Smooth muscle cell (in vitro differentiated cells): ENCODE measurements at regions not wholly inside any gene's neighbourhood (a gene's known extent, or its start where the extent isn't known, plus 50 kb on each side); places are given as distances from the start of the nearest gene placed in this dataset.
"Not testable (repeated sequence)": the region's sequence is repeated elsewhere in the genome, so short reads cannot be mapped to it uniquely, and the experiment has no call there.

Experiments
- DNase-seq: peaks from one replicate; lab custom pipeline; 2025; ENCODE audit not compliant: unreplicated experiment; lab: John Stamatoyannopoulos, UW
- H2AFZ ChIP-seq: fragments of 200-600 bp; sonication (generic); 2 replicates; pipeline ENCODE4 v1.6.0; 2016; ENCODE audit warnings: antibody characterized with exemption, low read depth, mild to moderate bottlenecking
- H3F3A ChIP-seq: fragments of 200-600 bp; sonication (generic); 2 replicates; pipeline ENCODE4 v1.6.0; 2017; ENCODE audit warnings: antibody characterized with exemption, low read depth
- H3K27ac ChIP-seq: fragments of 200-600 bp; sonication (generic); 2 replicates; pipeline ENCODE4 v1.5.1; 2016; ENCODE audit warnings: low read depth, mild to moderate bottlenecking
- H3K27me3 ChIP-seq: fragments of 200-600 bp; sonication (generic); 2 replicates; pipeline ENCODE4 v1.6.1; 2016; ENCODE audit warnings: low read depth, mild to moderate bottlenecking
- H3K36me3 ChIP-seq: fragments of 200-600 bp; sonication (generic); 2 replicates; pipeline ENCODE4 v1.5.1; 2016; ENCODE audit warnings: low read depth
- H3K4me1 ChIP-seq: fragments of 200-600 bp; sonication (generic); 2 replicates; pipeline ENCODE4 v1.5.1; 2016; ENCODE audit warnings: low read depth
- H3K4me2 ChIP-seq: fragments of 200-600 bp; sonication (generic); 2 replicates; pipeline ENCODE4 v1.6.0; 2016; ENCODE audit warnings: mild to moderate bottlenecking
- H3K4me3 ChIP-seq: fragments of 200-600 bp; sonication (generic); 2 replicates; pipeline ENCODE4 v1.5.1; 2016; ENCODE audit warnings: mild to moderate bottlenecking
- H3K79me2 ChIP-seq: fragments of 200-600 bp; sonication (generic); 2 replicates; pipeline ENCODE4 v1.6.0; 2016; ENCODE audit warnings: low read depth, mild to moderate bottlenecking
- H3K9ac ChIP-seq: fragments of 200-600 bp; sonication (generic); 2 replicates; pipeline ENCODE4 v1.6.0; 2016; ENCODE audit warnings: low read depth
- H3K9me3 ChIP-seq: fragments of 200-600 bp; sonication (generic); replicated peaks from 2 replicates; pipeline ENCODE4 v1.5.1; 2016; ENCODE audit warnings: low read depth
- H4K20me1 ChIP-seq: fragments of 200-600 bp; sonication (generic); 2 replicates; pipeline ENCODE4 v1.6.0; 2016; ENCODE audit warnings: low read depth
- WGBS: methylation state at CpG from one replicate; pipeline ENCODE4 v1.1.7; 2016; ENCODE audit warnings: low lambda C conversion rate; 5-methylcytosine and 5-hydroxymethylcytosine counted together
- TF ChIP-seq, protein P1 (sequence below): fragments of 200-600 bp; sonication (generic); IDR thresholded peaks from 2 replicates; pipeline ENCODE4 v1.5.1; 2017; ENCODE audit warnings: borderline replicate concordance, mild to moderate bottlenecking, antibody characterized with exemption; ENCODE audit not compliant: insufficient read depth, poor library complexity, severe bottlenecking

DNA sequence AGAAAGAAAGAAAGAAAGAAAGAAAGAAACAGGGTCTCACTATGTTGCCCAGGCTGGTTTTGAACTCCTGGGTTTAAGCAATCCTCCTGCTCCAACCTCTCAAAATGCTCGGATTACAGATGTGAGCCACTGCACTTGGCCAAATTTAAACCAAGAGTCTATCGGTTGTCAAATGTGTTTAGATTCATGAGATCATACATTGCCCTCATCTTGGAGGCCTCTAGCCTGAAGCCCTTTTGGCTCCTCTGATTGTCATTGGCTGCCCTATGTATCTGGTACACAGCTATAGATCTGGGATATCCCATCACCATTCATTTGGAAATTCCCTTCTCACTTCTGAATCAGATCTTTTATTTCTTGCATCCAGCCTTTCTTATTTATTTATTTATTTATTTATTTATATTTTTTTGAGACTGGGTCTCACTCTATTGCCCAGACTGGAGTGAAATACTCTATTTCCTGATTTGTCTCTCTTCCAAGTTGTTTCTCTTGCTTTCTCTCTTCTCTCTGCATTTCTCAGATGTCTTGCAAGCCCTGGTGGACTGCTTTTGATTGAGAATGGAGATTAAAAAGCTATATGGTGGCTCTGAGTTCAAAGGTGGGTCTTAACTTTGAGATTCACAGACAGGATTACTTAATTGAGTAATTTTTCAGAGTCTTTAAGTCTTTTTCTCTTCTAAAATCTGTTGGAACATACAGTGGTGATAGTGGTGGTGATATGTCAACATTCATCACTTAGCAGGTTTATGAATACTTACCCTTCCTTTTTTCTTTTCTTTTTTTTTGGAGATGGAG, 121.9 kb downstream of the GJA1 start:
- Histone ChIP-seq H2AFZ (no peak overlapping the region), H3K4me3 (no peak overlapping the region), H3K9me3 (no peaks in the 10 kb centered on the region), H3K79me2 (no peaks in the 10 kb centered on the region), H3K36me3 (no peaks in the 10 kb centered on the region), H4K20me1 (no peaks in the 10 kb centered on the region), H3K4me1 (no peaks in the 10 kb centered on the region), H3K4me2 (no peak overlapping the region), H3K27me3 (no peaks in the 10 kb centered on the region), H3K9ac (no peak overlapping the region), H3F3A (no peaks in the 10 kb centered on the region), H3K27ac (no peak overlapping the region)
- no peak for DNase-seq
- WGBS, result 87% methylated on average over 2 of the region's 2 CpGs
- TF ChIP-seq, protein P1, sequence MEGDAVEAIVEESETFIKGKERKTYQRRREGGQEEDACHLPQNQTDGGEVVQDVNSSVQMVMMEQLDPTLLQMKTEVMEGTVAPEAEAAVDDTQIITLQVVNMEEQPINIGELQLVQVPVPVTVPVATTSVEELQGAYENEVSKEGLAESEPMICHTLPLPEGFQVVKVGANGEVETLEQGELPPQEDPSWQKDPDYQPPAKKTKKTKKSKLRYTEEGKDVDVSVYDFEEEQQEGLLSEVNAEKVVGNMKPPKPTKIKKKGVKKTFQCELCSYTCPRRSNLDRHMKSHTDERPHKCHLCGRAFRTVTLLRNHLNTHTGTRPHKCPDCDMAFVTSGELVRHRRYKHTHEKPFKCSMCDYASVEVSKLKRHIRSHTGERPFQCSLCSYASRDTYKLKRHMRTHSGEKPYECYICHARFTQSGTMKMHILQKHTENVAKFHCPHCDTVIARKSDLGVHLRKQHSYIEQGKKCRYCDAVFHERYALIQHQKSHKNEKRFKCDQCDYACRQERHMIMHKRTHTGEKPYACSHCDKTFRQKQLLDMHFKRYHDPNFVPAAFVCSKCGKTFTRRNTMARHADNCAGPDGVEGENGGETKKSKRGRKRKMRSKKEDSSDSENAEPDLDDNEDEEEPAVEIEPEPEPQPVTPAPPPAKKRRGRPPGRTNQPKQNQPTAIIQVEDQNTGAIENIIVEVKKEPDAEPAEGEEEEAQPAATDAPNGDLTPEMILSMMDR, result no peak

DNA sequence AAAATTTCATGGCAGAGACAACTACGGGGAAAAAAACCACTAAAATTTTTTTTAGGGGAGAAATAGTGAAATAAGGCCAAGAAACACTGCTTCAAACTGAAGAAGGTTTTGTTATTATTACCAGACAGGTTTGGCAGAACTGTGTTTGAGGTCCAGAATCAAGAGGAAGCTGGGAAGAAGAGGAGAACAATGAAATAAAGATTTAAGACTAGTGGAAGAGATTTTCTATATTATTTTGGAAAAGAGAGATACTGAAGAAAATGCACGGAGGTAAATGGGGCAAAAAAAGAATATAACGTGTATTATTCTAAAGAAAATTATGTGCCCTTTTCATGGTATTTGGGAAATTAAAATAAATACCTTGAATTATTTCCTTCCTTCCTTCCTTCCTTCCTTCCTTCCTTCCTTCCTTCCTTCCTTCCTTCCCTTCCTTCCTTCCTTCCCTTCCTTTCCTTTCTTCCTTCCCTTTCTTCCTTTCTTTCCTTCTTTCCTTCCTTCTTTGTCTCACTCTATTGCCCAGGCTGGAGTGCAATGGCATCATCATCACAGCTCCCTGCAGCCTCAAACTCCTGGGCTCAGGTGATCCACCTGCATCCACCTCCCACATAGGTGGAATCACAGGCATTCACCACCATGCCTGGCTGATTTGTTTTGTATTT, 124.3 kb downstream of the GJA1 start:
- Histone ChIP-seq H3K9ac (no peak overlapping the region), H3F3A (no peaks in the 10 kb centered on the region), H3K27me3 (no peaks in the 10 kb centered on the region), H3K4me1 (no peaks in the 10 kb centered on the region), H4K20me1 (no peaks in the 10 kb centered on the region), H3K4me3 (no peak overlapping the region), H3K27ac (no peak overlapping the region), H2AFZ (peak overlapping the region; percentile 3), H3K9me3 (no peaks in the 10 kb centered on the region), H3K4me2 (no peak overlapping the region), H3K79me2 (no peaks in the 10 kb centered on the region), H3K36me3 (no peaks in the 10 kb centered on the region)
- WGBS, result 97% methylated on average over 3 of the region's 3 CpGs
- TF ChIP-seq, protein P1, result no peak
- DNase-seq, result no peak

DNA sequence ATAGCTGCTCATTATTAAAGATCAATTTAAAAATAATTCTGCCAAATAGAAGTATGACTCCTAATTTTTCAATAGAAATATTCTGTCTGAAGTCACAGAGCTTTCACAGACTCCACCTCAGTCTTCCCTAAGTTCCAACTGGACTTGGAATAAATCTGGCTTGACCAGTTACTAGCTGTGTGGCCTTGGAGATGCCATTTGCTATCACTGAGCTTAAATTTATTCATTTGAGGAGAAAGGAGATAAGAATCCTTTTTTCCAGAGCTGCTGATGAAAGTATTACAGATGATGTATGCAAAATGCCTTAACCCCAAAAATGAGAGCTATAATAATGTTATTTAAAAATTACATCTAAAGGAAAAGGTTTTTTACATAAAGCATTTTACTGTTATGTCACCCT, 125.0 kb downstream of the GJA1 start:
- DNase-seq, result no peak
- H3K9me3 ChIP-seq, result no peaks in the 10 kb centered on the region
- H3K36me3 ChIP-seq, result no peaks in the 10 kb centered on the region
- no peak overlapping the region for H3K4me2 ChIP-seq
- no peaks in the 10 kb centered on the region for H3F3A ChIP-seq
- H3K79me2 ChIP-seq, result no peaks in the 10 kb centered on the region
- H3K4me3 ChIP-seq, result no peak overlapping the region
- H2AFZ ChIP-seq, result no peak overlapping the region
- no peaks in the 10 kb centered on the region for H3K27me3 ChIP-seq
- H3K27ac ChIP-seq, result no peak overlapping the region
- TF ChIP-seq, protein P1, result no peak
- H3K9ac ChIP-seq, result no peak overlapping the region
- H3K4me1 ChIP-seq, result no peaks in the 10 kb centered on the region
- H4K20me1 ChIP-seq, result no peaks in the 10 kb centered on the region

DNA sequence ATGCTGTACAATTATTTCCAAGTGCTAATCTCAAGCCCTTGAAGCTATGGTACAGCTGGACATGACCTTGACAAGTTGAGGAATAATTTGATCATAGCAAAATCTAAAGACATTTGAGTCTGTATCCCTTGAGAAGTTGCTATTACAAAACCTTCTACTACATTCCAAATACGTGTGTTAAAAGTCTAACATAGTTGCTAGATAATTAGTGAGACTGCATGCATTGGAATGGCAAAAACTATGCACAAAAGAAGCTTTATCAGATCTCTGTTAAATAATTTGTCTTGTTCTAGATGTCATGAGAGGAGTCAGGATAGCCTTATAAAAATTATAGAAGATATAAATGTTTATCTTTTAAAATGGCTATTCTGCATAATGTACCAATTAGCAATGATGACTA, 127.8 kb downstream of the GJA1 start:
- 73% methylated on average over 1 of the region's 1 CpG for WGBS
- H3K27me3 ChIP-seq, result no peaks in the 10 kb centered on the region
- no peak overlapping the region for H3K9ac ChIP-seq
- no peak overlapping the region for H3K4me2 ChIP-seq
- no peaks in the 10 kb centered on the region for H3K36me3 ChIP-seq
- no peak for DNase-seq
- H2AFZ ChIP-seq, result no peak overlapping the region
- H4K20me1 ChIP-seq, result no peaks in the 10 kb centered on the region
- TF ChIP-seq, protein P1, result no peak
- no peaks in the 10 kb centered on the region for H3F3A ChIP-seq
- no peak overlapping the region for H3K4me3 ChIP-seq
- no peaks in the 10 kb centered on the region for H3K79me2 ChIP-seq
- no peaks in the 10 kb centered on the region for H3K9me3 ChIP-seq
- H3K27ac ChIP-seq, result no peak overlapping the region
- no peaks in the 10 kb centered on the region for H3K4me1 ChIP-seq

DNA sequence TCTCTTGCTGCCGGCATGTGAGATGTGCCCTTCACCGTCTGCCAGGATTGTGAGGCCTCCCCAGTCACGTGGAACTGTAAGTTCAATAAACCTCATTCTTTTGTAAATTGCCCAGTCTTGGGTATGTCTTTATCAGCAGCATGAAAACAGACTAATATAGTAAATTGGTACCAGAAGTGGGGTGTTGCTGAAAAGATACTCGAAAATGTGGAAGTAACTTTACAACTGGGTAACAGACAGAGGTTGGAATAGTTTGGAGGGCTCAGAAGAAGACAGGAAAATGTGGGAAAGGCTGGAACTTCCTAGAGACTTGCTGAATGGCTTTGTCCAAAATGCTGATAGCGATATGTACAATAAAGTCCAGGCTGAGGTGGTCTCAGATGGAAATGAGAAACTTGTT, 129.1 kb downstream of the GJA1 start:
- H3K4me2 ChIP-seq, H3K4me3 ChIP-seq, H3K79me2 ChIP-seq, H3F3A ChIP-seq, H4K20me1 ChIP-seq, H3K9me3 ChIP-seq, H3K4me1 ChIP-seq, H3K27me3 ChIP-seq, H3K27ac ChIP-seq, H3K9ac ChIP-seq, H3K36me3 ChIP-seq, DNase-seq, H2AFZ ChIP-seq: not testable (repeated sequence)
- WGBS, result 96% methylated on average over 5 of the region's 5 CpGs
